ENCODE measurements at regions not wholly inside any gene's neighbourhood (a gene's known extent, or its start where the extent isn't known, plus 50 kb on each side); places are given as distances from the start of the nearest gene placed in this dataset.

DNA sequence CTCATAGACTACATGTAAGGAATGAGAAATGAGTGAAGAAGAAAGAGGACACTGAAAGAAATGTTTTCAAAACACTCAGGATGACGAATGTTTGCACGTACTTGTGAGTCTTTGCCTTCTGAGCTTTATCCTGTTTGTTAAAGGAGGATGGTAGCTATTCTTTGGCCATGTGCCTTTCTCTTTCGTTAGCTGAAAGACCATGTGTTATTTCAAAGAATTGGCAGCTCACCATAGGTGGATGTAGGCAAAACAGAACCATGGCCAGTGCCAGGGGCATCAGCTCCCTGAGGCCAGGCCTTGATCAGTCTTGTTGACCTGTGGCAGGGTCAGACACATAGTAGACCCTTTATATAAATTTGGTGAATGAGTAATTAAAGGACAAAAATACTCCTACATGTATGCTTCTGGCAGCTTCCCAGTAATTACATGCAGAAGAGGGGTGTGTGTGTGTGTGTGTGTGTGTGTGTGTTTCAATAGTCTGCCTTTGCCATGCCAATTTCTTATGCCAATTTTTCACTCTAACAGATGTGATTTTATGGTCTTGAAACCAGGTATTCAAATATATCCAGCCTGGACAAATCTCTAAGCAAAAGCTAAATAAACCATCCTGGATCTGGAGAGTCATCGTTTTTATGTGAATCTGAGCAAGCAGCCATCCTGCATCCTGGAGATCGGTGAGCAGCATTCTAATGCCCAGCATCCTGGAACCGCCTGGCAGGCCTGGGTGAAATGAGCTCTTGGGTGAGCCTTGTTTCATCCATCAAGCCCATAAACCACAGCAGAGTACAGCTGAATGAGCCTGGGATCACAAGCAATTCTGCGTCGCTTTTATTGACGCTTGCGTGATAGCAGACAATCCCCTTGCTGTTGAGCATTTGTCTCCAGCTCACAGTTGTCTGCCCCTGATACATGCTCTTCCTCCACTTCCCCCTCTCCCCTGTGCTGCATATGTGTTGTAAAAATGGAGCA lies 475.4 kb downstream of the MED10 start:
- Mint-ChIP-seq H3K4me1 (ENCODE audit: low read depth) (no peaks in the 10 kb centered on the region), H3K27me3 (ENCODE audit: low read depth) (no peaks in the 10 kb centered on the region), H3K9me3 (ENCODE audit: low read depth) (peaks cover 5% of the 10 kb centered on the region), H3K36me3 (ENCODE audit: low read depth) (no peaks in the 10 kb centered on the region), H3K27ac (ENCODE audit: unreplicated experiment) (no peak overlapping the region), H3K4me3 (ENCODE audit: unreplicated experiment) (no peak overlapping the region)
- DNase-seq (ENCODE audit: low spot score), result no peak
- TF ChIP-seq, protein P1, sequence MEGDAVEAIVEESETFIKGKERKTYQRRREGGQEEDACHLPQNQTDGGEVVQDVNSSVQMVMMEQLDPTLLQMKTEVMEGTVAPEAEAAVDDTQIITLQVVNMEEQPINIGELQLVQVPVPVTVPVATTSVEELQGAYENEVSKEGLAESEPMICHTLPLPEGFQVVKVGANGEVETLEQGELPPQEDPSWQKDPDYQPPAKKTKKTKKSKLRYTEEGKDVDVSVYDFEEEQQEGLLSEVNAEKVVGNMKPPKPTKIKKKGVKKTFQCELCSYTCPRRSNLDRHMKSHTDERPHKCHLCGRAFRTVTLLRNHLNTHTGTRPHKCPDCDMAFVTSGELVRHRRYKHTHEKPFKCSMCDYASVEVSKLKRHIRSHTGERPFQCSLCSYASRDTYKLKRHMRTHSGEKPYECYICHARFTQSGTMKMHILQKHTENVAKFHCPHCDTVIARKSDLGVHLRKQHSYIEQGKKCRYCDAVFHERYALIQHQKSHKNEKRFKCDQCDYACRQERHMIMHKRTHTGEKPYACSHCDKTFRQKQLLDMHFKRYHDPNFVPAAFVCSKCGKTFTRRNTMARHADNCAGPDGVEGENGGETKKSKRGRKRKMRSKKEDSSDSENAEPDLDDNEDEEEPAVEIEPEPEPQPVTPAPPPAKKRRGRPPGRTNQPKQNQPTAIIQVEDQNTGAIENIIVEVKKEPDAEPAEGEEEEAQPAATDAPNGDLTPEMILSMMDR (IDR thresholded peaks at IDR 0.05), result no peak

DNA sequence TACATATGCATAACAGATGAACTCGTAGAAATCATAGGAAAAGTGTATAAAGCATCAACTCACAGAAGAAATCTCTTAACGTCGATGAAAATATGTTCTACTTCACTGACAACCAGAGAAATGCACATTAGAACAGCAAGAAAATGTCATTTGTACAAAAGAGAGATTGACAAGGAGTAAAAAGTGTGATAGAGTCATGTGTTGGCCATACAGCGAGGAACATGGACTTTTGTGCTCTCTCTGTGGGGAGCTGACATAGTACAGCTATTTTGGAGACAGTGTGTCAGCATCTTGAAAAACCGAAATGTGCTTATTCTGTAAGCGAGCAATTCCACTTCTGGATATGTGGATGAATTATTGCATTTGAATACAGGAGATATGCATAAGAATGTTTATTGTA lies 477.9 kb downstream of the ICE1 start:
- no peak for DNase-seq (ENCODE audit: low spot score)
- Mint-ChIP-seq H3K27me3 (ENCODE audit: low read depth) (no peaks in the 10 kb centered on the region), H3K9me3 (ENCODE audit: low read depth) (peaks cover 5% of the 10 kb centered on the region), H3K4me3 (ENCODE audit: unreplicated experiment) (no peak overlapping the region), H3K36me3 (ENCODE audit: low read depth) (no peaks in the 10 kb centered on the region), H3K4me1 (ENCODE audit: low read depth) (no peaks in the 10 kb centered on the region), H3K27ac (ENCODE audit: unreplicated experiment) (no peak overlapping the region)
- TF ChIP-seq, protein P1 (IDR thresholded peaks at IDR 0.05), result no peak

DNA sequence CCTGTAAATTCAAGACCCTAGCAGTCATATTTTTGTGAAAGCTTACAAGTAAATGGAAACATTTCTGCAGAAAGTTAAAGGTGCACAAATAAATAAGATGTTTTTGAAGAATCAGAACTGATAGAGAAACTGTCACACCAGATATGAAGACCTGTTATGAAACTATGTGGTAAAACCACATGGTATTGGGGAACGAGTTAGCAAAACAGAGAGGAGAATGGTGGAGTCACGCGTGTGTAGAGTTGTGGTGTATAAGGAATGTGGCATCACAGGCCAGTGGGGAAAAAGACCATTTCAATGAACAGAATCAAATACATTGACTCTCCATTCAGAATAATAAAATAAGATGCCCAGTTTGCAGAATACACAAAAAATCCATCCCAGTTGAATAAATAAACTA lies 477.2 kb downstream of the ICE1 start:
- Mint-ChIP-seq H3K9me3 (ENCODE audit: low read depth) (peaks cover 5% of the 10 kb centered on the region), H3K27me3 (ENCODE audit: low read depth) (no peaks in the 10 kb centered on the region), H3K4me1 (ENCODE audit: low read depth) (no peaks in the 10 kb centered on the region), H3K27ac (ENCODE audit: unreplicated experiment) (no peak overlapping the region), H3K4me3 (ENCODE audit: unreplicated experiment) (no peak overlapping the region), H3K36me3 (ENCODE audit: low read depth) (no peaks in the 10 kb centered on the region)
- TF ChIP-seq, protein P1 (IDR thresholded peaks at IDR 0.05), result no peak
- no peak for DNase-seq (ENCODE audit: low spot score)

DNA sequence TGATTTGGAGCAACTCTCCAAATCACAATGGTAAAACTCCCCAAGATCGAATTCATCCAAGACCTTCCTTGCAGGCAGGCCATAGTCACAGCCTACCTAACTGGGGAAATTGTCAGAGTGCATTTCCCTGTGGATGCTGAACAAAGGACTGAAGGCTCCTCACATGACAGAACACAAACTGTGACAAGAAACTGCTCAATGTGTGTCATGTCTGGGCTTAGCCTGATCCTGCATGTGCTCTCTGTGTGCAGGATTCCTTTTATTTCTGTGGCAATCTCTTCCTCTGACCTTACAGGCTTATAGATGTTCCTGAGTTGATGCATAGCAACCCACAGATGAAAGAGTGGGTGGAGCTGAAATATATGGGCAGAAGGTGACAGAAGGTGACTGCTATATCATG lies 465.8 kb downstream of the ICE1 start:
- H3K27me3 Mint-ChIP-seq (ENCODE audit: low read depth), result peaks cover 4% of the 10 kb centered on the region
- no peak for DNase-seq (ENCODE audit: low spot score)
- H3K36me3 Mint-ChIP-seq (ENCODE audit: low read depth), result no peaks in the 10 kb centered on the region
- no peak overlapping the region for H3K4me3 Mint-ChIP-seq (ENCODE audit: unreplicated experiment)
- peaks cover 14% of the 10 kb centered on the region for H3K9me3 Mint-ChIP-seq (ENCODE audit: low read depth)
- no peaks in the 10 kb centered on the region for H3K4me1 Mint-ChIP-seq (ENCODE audit: low read depth)
- TF ChIP-seq, protein P1 (IDR thresholded peaks at IDR 0.05), result no peak
- H3K27ac Mint-ChIP-seq (ENCODE audit: unreplicated experiment), result no peak overlapping the region

DNA sequence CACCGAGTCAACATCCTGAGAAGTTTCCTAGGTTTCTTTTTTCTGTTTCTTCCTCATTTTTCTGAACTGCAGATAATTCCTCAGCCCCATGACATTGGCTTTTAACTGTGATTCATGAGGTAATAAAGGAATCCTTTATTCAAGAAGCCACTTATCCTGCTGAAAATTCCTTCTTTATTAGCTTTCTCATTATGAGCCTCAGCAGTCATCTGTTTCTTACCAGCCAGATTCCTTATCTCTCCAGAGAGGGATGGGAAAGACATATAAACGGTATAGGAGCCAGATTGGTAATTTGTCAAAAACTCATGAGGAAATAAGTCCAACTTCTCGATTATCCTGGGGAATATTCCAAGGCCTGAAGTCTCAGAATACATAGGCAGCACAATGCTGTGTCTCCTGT lies 465.4 kb downstream of the ICE1 start:
- Mint-ChIP-seq H3K27me3 (ENCODE audit: low read depth) (peaks cover 4% of the 10 kb centered on the region), H3K4me1 (ENCODE audit: low read depth) (no peaks in the 10 kb centered on the region), H3K27ac (ENCODE audit: unreplicated experiment) (no peak overlapping the region), H3K4me3 (ENCODE audit: unreplicated experiment) (no peak overlapping the region), H3K36me3 (ENCODE audit: low read depth) (no peaks in the 10 kb centered on the region), H3K9me3 (ENCODE audit: low read depth) (peaks cover 12% of the 10 kb centered on the region)
- no peak for DNase-seq (ENCODE audit: low spot score)
- TF ChIP-seq, protein P1 (IDR thresholded peaks at IDR 0.05), result no peak

Measured in chondrocyte (in vitro differentiated cells).